CD14-positive monocyte (primary cell): ENCODE measurements at regions not wholly inside any gene's neighbourhood (a gene's known extent, or its start where the extent isn't known, plus 50 kb on each side); places are given as distances from the start of the nearest gene placed in this dataset.

Experiments
- DNase-seq, 3 donors: peaks; one replicate each; pipeline ENCODE4 v3.0.0-alpha.2; 2011 to 2022
- H2AFZ ChIP-seq: 2 replicates; pipeline ENCODE4 v1.6.0; 2012; ENCODE audit warnings: mild to moderate bottlenecking, low read depth, low read length, inconsistent platforms; ENCODE audit not compliant: insufficient read depth, poor library complexity, severe bottlenecking
- H3K27ac ChIP-seq, 2 donors: 1 replicate in 1 of 2; 2 replicates in 1 of 2; pipeline ENCODE4 v1.5.1; 2012 to 2013; ENCODE audit warnings: low read length in 2 of 2, control low read depth in 1 of 2, inconsistent platforms in 1 of 2, low read depth in 1 of 2, mild to moderate bottlenecking in 1 of 2
- H3K27me3 ChIP-seq, 2 donors: one replicate each; pipeline versions ENCODE4 v1.6.0 to v1.6.1; 2011 to 2013; ENCODE audit warnings: low read length in 2 of 2; ENCODE audit not compliant: control insufficient read depth in 2 of 2, insufficient read depth in 2 of 2
- H3K36me3 ChIP-seq, 2 donors: replicated peaks in 1 of 2; 1 replicate in 1 of 2; 2 replicates in 1 of 2; pipeline versions ENCODE4 v1.5.1 to v1.6.1; 2012 to 2013; ENCODE audit warnings: low read length in 2 of 2, control low read depth in 1 of 2, inconsistent platforms in 1 of 2, mild to moderate bottlenecking in 1 of 2; ENCODE audit not compliant: insufficient read depth in 2 of 2, control insufficient read depth in 1 of 2
- H3K4me1 ChIP-seq, 2 donors: 1 replicate in 1 of 2; 2 replicates in 1 of 2; pipeline versions ENCODE4 v1.5.1 to v1.6.1; 2012 to 2013; ENCODE audit warnings: low read length in 2 of 2, control low read depth in 1 of 2, inconsistent platforms in 1 of 2, mild to moderate bottlenecking in 1 of 2, moderate library complexity in 1 of 2; ENCODE audit not compliant: insufficient read depth in 2 of 2, control insufficient read depth in 1 of 2
- H3K4me2 ChIP-seq: replicated peaks from 2 replicates; pipeline ENCODE3; 2012; ENCODE audit warnings: low read length, moderate library complexity, mild to moderate bottlenecking; ENCODE audit not compliant: poor library complexity, severe bottlenecking; ENCODE audit errors: extremely low read depth
- H3K4me3 ChIP-seq, 3 experiments: fragments of 200-600 bp in 1 of 3; sonication (generic) in 1 of 3; replicated peaks in 1 of 3; 1 replicate in 2 of 3; 2 replicates in 1 of 3; pipeline ENCODE4 v1.5.1; 2011 to 2013; ENCODE audit warnings: low read length in 3 of 3, mild to moderate bottlenecking in 3 of 3, control low read depth in 2 of 3, low read depth in 2 of 3, inconsistent platforms in 1 of 3, moderate library complexity in 1 of 3
- H3K79me2 ChIP-seq: 2 replicates; pipeline ENCODE4 v1.6.0; 2012; ENCODE audit warnings: mild to moderate bottlenecking, control low read depth, inconsistent platforms, low read length, moderate library complexity; ENCODE audit not compliant: insufficient read depth
- H3K9ac ChIP-seq: 2 replicates; pipeline ENCODE4 v1.6.0; 2017; ENCODE audit warnings: low read length, mild to moderate bottlenecking; ENCODE audit not compliant: insufficient read depth, poor library complexity, severe bottlenecking
- H3K9me3 ChIP-seq, 2 donors: replicated peaks in 1 of 2; 1 replicate in 1 of 2; 2 replicates in 1 of 2; pipeline versions ENCODE4 v1.5.1 to v1.6.1; 2012 to 2013; ENCODE audit warnings: low read length in 2 of 2, control low read depth in 1 of 2; ENCODE audit not compliant: control insufficient read depth in 1 of 2, insufficient read depth in 1 of 2
- H4K20me1 ChIP-seq: 2 replicates; pipeline ENCODE4 v1.6.0; 2012; ENCODE audit warnings: mild to moderate bottlenecking, low read length, control low read depth, moderate library complexity; ENCODE audit not compliant: insufficient read depth
- H3K27ac Mint-ChIP-seq, 7 donors: one replicate each; pipeline ENCODE4 v1.8.0; 2020; ENCODE audit warnings: mild to moderate bottlenecking in 7 of 7, mixed read lengths in 7 of 7, moderate library complexity in 6 of 7, inconsistent platforms in 2 of 7
- H3K27me3 Mint-ChIP-seq, 3 donors: one replicate each; pipeline ENCODE4 v1.8.0; 2021 to 2022; ENCODE audit warnings: low read depth in 3 of 3, mild to moderate bottlenecking in 3 of 3, mixed read lengths in 3 of 3, moderate library complexity in 3 of 3, inconsistent platforms in 1 of 3
- H3K36me3 Mint-ChIP-seq, 2 donors: one replicate each; pipeline ENCODE4 v1.8.0; 2020; ENCODE audit warnings: mixed read lengths in 2 of 2, inconsistent platforms in 1 of 2, mild to moderate bottlenecking in 1 of 2
- H3K4me1 Mint-ChIP-seq: one replicate; pipeline ENCODE4 v1.8.0; 2020; ENCODE audit warnings: mild to moderate bottlenecking, mixed read lengths
- H3K4me3 Mint-ChIP-seq, 2 donors: one replicate each; pipeline ENCODE4 v1.8.0; 2020; ENCODE audit warnings: mild to moderate bottlenecking in 2 of 2, mixed read lengths in 2 of 2, moderate library complexity in 1 of 2
- H3K9me3 Mint-ChIP-seq, 7 donors: one replicate each; pipeline ENCODE4 v1.8.0; 2020 to 2022; ENCODE audit warnings: mixed read lengths in 7 of 7, mild to moderate bottlenecking in 6 of 7, moderate library complexity in 6 of 7, inconsistent platforms in 2 of 7
- CTCF ChIP-seq: fragments of 200-600 bp; IDR thresholded peaks from one replicate; pipeline ENCODE4 v1.8.0; 2022; ENCODE audit warnings: antibody characterized with exemption, mild to moderate bottlenecking
- WGBS: methylation state at CpG from one replicate; pipeline ENCODE4 v1.1.5; 2013; ENCODE audit warnings: missing lambda C conversion rate; ENCODE audit not compliant: insufficient coverage; 5-methylcytosine and 5-hydroxymethylcytosine counted together
- intact Hi-C, 2 donors: fragments of 100-400 bp; cut with micrococcal nuclease; formaldehyde crosslinking; loops; one replicate each; pipeline versions ENCODE4 v1.15.0 to v1.15.1; 2023

GRCh38 chr6:122026582-122027369, 372.7 kb upstream of the HSF2 start:
- H3K36me3 Mint-ChIP-seq, result no peaks in the 10 kb centered on the region
- H3K4me3 ChIP-seq, result no peak overlapping the region

GRCh38 chr6:122028933-122029522, 370.4 kb upstream of the HSF2 start:
- H3K79me2 ChIP-seq, result no peaks in the 10 kb centered on the region
- Mint-ChIP-seq H3K4me1 (no peaks in the 10 kb centered on the region), H3K9me3 (no peaks in the 10 kb centered on the region), H3K36me3 (no peaks in the 10 kb centered on the region), H3K27me3 (peaks cover 0 to 3% (median 0%) of the 10 kb centered on the region in 3 donors), H3K27ac (no peak overlapping the region), H3K4me3 (no peak overlapping the region)
- 47% methylated on average over 2 of the region's 5 CpGs for WGBS
- H3K4me3 ChIP-seq, result no peak overlapping the region
- no peak overlapping the region for H3K27ac ChIP-seq
- H4K20me1 ChIP-seq, result no peaks in the 10 kb centered on the region
- H3K36me3 ChIP-seq, result no peaks in the 10 kb centered on the region
- intact Hi-C loops, result no loop called here
- H2AFZ ChIP-seq, result no peak overlapping the region
- no peaks in the 10 kb centered on the region for H3K4me1 ChIP-seq
- H3K4me2 ChIP-seq, result no peak overlapping the region
- no peak for TF ChIP-seq CTCF
- no peaks in the 10 kb centered on the region for H3K9me3 ChIP-seq
- DNase-seq, result no peak
- no peaks in the 10 kb centered on the region for H3K27me3 ChIP-seq
- no peak overlapping the region for H3K9ac ChIP-seq

More at GRCh38 chr6:122026582-122027369, 372.7 kb upstream of the HSF2 start:
- no peaks in the 10 kb centered on the region for H3K9me3 ChIP-seq
- H2AFZ ChIP-seq, result no peak overlapping the region
- Mint-ChIP-seq H3K4me3 (no peak overlapping the region), H3K27ac (no peak overlapping the region), H3K4me1 (no peaks in the 10 kb centered on the region), H3K27me3 (peaks cover 0 to 3% (median 0%) of the 10 kb centered on the region in 3 donors), H3K9me3 (no peaks in the 10 kb centered on the region)
- no peaks in the 10 kb centered on the region for H3K79me2 ChIP-seq
- no peak overlapping the region for H3K27ac ChIP-seq
- no peak overlapping the region for H3K4me2 ChIP-seq
- WGBS, result no CpG with 5 or more reads among the region's 3 CpGs
- no peak for DNase-seq
- no peak for TF ChIP-seq CTCF
- H3K27me3 ChIP-seq, result no peaks in the 10 kb centered on the region
- H3K4me1 ChIP-seq, result no peaks in the 10 kb centered on the region
- no peak overlapping the region for H3K9ac ChIP-seq
- H3K36me3 ChIP-seq, result no peaks in the 10 kb centered on the region
- intact Hi-C loops, result no loop called here
- H4K20me1 ChIP-seq, result no peaks in the 10 kb centered on the region
